HPDE6-E6E7 (cell line): ENCODE measurements at regions not wholly inside any gene's neighbourhood (a gene's known extent, or its start where the extent isn't known, plus 50 kb on each side); places are given as distances from the start of the nearest gene placed in this dataset.

Source experiments
- DNase-seq: peaks from one replicate; pipeline ENCODE4 v3.0.0; 2011; ENCODE audit warnings: missing footprints; ENCODE audit errors: extremely low spot score

- no peak for DNase-seq
Measured at GRCh38 chr4:154088741-154089140, 299.9 kb upstream of the SFRP2 start.

- DNase-seq = no peak
Measured at GRCh38 chr4:154086247-154086646, 297.4 kb upstream of the SFRP2 start.

GRCh38 chr4:154084864-154085263 is 296.0 kb upstream of the SFRP2 start:
- peak; percentile 10 for DNase-seq

GRCh38 chr4:154082760-154083535 is 294.1 kb upstream of the SFRP2 start:
- DNase-seq = peak; percentile 5

GRCh38 chr4:154081391-154081790 is 292.5 kb upstream of the SFRP2 start:
- no peak for DNase-seq

GRCh38 chr4:154078504-154079350 is 289.8 kb upstream of the SFRP2 start:
- no peak for DNase-seq

GRCh38 chr4:154076921-154077320 is 288.0 kb upstream of the SFRP2 start:
- DNase-seq = no peak

GRCh38 chr4:154073107-154073822 is 284.4 kb upstream of the SFRP2 start:
- DNase-seq = peak; percentile 13

- no peak for DNase-seq
Measured at GRCh38 chr4:154067786-154068185, 278.9 kb upstream of the SFRP2 start.

- no peak for DNase-seq
Measured at GRCh38 chr4:154065368-154065767, 276.5 kb upstream of the SFRP2 start.

- DNase-seq = no peak
Measured at GRCh38 chr4:154064244-154064643, 275.4 kb upstream of the SFRP2 start.

- DNase-seq = no peak
Measured at GRCh38 chr4:154049457-154050181, 260.7 kb upstream of the SFRP2 start.

- DNase-seq = no peak
Measured at GRCh38 chr4:154047733-154048132, 258.9 kb upstream of the SFRP2 start.

GRCh38 chr4:154044742-154045485 is 256.0 kb upstream of the SFRP2 start:
- DNase-seq = no peak

- DNase-seq = no peak
Measured at GRCh38 chr4:154044108-154044531, 255.2 kb upstream of the SFRP2 start.

- no peak for DNase-seq
Measured at GRCh38 chr4:154041640-154042039, 252.8 kb upstream of the SFRP2 start.

- no peak for DNase-seq
Measured at GRCh38 chr4:154039435-154040343, 250.8 kb upstream of the SFRP2 start.

- no peak for DNase-seq
Measured at GRCh38 chr4:154036856-154037255, 248.0 kb upstream of the SFRP2 start.

- DNase-seq = no peak
Measured at GRCh38 chr4:154035341-154035740, 246.5 kb upstream of the SFRP2 start.

GRCh38 chr4:154033921-154034320 is 245.0 kb upstream of the SFRP2 start:
- no peak for DNase-seq
